ENCODE measurements at regions not wholly inside any gene's neighbourhood (a gene's known extent, or its start where the extent isn't known, plus 50 kb on each side); places are given as distances from the start of the nearest gene placed in this dataset.
"Not testable (repeated sequence)": the region's sequence is repeated elsewhere in the genome, so short reads cannot be mapped to it uniquely, and the experiment has no call there.

DNA sequence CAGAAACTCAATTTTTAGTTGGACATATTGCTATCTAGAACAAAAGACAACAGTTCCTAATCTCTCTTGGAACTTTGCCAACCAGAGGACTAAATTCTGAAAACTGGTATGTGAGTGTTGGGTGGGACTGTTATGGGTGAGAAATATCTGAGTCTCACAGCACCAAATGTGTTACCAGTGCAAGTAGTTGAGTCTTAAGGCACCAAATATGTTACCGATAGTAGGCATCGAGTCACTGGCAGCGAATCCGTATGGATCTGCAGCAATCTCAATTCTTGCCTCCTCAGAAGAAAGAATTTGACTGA lies 575.2 kb downstream of the DACH1 start:
- DNase-seq = no peak

DNA sequence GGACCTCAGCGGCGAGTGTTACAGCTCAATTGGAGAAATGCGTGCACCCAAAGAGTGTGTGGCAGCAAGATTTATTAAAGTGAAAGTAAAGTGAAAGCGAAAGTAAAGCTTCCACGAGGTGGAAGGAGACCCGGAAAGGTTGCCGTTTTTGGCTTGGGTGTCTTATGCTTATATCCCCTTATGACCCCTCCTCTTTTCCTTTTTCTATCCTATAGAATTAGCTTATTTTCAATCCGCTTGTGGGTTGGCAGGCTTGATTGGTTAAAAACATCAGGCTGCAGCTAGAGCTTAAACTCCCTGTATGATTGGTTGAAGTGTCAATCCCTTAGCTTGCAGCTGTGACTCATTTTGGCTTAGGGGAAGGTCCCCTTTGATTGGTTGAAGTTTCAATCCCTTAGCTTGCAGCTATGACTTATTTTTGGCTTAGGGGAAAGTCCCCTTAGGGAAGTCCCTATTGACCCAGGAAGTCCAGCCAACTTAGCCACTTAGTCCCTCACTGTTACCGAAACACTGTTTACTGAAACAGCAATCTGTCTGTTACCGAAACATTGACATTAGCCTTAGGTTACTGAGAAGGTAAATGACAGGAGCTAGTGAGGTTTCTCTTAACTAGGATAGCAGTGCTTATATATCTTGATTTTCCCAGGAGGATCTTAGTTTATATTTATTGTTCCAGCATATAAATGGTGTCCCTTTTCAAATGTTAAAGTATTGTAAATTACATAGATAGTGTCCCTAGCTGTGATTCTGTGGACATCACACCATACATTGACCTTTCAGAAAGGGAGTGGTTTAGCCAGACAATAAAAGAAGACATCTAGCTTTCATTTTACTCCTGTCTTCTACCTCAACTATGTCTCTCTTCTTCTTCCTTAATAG lies 575.8 kb downstream of the DACH1 start:
- no peak for DNase-seq

DNA sequence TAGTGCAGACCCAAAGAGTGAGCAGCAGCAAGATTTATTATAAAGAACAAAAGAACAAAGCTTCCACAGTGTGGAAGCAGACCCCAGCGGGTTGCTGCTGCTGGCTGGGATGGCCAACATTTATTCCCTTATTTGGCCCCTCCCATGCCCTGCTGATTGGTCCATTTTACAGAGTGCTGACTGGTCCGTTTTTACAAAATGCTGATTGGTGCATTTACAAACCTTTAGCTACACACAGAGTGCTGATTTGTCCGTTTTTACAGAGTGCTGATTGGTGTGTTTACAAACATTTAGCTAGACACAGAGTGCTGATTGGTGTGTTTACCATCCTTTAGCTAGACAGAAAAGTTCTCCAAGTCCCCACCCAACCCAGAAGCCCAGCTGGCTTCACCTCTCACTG lies 577.0 kb downstream of the DACH1 start:
- DNase-seq = not testable (repeated sequence)

DNA sequence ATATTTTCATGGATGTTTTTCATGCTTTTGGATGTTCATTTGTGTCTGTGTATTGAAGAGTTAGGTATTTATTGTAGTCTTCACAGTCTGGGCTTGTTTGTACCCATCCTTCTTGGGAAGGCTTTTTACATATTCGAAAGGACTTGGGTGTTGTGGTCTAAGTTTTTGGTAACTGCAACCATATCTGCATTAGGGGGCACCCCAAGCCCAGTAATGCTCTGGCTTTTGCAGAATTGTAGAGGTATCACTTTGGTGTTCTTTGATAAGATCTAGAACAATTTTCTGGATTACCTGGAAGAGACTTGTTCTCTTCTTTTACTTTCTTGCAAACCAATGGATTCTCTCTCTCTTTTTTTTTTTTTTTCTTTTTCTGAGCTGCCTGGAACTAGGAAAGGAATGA lies 581.3 kb downstream of the DACH1 start:
- no peak for DNase-seq

DNA sequence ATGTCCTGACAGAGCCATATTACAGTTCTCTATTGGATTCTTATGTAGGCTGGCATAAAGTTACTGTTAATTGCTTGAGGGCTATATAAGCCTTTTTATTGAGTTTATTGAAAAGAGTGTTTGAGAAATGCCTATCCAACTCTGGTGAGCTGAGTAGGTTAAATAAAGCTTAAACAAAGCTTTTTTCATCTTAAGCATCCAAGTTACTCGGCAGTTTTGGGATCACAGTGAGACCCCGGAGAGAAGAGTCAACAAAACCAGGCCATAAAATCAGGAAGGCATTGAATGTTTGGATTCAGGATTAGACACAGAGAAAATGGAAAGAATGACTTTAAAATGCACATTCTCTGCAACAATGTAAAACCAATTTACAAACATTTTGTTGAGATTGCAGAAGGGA lies 588.5 kb downstream of the DACH1 start:
- DNase-seq = no peak

DNA sequence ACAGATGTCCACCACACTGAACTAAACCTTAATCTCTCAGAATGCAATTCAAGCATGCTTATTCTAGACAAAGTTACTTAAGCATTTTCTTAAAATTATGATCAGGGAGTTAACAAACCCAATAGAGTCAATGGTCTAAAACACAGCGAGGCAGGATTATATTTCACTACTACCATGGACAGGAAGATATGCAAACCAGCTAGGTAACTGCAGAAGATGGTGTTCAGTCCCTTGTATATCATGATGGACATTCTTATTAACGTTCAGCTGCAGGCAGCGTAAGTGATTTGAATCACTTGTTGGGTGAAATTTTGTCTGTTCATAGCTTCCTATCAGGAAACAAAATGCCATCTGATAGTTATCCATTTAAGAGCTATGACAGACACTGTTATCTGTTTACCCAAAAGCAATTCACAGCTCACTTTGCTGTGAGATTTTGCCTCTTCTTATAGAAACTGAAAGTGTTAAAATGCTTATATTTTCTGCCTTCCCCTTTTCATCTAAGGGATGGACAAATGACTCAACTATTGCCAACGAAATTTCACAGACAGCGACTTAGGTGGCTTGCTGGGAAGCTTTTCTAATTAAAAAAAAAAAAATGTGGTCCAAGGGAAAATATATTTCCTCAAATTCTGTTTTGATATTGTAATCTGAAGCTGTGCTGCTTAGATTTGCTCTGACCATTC lies 591.9 kb downstream of the DACH1 start:
- DNase-seq = no peak

DNA sequence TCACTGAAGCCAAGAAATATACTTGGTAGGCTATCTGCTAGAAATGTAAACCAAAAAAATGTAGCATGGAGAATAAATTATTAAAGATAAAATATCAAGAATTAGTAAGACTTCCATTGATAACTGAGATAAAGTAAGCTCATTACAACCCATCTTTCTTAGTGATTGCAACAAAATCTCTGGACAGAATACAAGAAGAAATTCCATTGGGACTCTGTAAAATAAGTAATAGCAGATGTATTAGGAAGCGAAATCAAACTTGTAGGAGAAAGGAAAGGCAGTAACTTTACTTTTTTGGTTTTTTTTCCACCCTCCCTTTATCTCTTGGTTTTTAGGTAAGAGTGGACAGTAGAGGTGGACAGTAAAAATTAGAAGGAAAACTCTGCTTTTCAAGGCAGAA lies 605.7 kb downstream of the DACH1 start:
- DNase-seq = no peak

DNA sequence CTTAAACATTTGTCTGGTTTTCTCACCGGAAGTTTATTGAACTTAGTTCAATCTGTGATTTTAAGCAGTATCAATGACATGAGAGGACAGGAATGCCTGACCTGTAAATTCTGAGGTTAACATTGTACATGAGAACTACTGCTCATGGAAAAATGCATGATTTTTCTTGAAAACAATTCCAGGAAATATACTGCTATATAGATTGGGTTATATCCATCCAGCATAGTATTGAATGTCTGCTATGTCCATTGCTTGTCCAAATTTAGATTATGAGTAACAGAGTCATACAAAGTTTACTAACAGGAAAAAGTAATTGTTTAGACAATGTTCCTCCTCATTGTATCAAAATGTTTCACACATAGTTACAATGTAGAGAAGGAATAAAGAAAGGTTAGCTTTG lies 606.8 kb downstream of the DACH1 start:
- no peak for DNase-seq

DNA sequence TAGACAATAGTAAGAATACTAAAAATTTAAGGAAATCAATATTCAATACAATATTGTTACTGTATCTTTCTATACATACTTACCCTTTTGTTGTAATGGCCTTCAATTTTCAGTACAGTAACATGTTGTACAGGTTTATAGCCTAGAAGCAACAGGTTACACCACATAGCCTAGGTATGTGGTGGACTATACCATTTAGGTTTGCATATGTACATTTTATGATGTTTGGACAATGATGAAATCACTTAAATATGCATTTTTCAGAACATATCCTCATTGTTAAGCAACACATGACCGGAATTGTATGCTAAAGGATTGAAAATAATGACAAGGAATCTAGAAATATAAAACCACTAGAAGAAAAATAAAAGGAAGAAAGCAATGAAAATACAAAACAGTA lies 611.4 kb downstream of the DACH1 start:
- no peak for DNase-seq

DNA sequence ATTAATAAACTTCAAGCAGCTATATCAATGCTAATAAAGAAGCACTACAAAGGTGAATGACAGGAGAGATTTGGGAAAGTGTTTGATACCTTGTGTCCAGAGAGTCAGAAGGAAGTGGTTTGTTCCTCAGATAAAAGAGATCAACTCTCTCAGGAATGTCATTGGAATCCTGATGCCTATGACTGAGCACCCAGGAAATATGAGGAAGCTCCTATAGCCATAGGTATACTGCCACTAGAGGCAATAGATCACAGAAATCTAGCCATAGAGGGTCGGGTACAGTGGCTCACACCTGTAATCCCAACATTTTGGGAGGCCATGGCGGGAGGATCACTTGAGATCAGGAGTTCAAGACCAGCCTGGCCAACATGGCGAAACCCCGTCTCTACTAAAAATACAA lies 612.6 kb downstream of the DACH1 start:
- no peak for DNase-seq

DNA sequence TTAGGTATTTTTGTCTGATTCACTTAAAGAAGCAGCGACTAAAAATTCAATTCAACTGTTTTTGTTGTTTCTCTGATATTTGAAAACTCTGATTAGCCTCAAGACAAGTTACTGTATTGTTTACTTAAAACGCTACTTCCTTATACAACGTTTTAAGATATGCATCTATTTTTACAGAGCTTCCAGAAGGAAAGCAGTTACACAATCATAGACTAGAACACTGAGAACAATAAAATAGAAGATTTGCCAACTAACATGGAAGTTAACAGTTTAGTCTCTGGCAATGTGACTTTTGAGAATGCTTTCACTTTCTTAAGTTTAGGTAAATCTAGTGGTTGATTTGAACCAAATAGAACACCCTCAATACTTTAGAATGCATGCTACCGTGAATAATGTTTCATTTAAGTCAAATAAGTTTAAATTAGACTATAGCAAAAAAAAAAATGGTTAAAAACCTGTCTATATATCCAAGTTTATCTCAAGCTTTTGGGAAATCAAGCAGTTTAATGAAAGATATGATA lies 614.8 kb downstream of the DACH1 start:
- DNase-seq = no peak

DNA sequence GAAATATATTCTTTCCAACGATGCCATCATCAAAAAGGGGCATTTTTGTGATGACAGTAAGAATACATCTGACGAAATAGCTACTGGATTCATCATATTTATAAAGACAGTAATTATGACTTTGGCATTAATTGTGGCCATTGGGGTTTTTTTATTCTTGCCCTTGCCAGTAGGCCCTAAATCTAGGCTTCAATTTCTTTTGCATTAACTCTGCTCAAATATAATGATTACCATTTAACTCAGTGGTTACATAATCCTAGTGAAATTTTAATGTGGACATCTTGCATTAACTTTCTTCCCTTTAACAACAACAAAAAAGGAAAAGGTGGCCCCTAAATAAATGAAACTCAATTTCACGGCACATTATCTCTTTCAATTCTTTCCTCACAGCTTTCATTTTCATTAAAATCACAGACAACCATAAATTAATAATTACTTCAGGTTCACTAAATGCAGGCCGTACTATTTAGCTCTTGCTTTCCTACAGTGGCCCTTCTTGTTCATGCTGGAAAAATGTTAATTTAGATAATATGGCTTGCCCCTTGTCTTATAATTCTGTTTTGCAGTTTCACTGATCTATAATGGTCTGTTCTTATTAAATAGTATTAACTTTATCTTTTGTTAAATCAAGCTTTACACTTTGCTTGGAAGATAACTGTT lies 615.6 kb downstream of the DACH1 start:
- no peak for DNase-seq

DNA sequence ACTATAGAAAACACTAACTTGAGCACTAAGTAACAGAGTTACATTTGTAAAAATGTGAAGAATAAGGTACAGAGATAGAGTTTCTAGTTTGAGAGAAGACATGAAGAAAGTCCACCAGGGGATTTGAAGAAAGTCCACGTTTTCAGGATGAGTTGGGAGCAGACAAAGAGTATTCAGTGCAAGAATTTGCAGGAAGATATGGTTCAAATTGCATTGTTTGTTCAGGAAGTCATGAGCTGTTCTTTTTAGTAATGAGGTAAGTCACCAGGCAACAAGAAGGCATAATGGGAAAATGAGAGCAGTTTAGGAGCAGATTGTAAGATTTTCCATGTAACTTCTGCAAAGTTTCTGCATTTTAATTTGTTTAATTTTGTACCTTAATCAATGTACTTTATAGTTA lies 618.0 kb downstream of the DACH1 start:
- DNase-seq = no peak

DNA sequence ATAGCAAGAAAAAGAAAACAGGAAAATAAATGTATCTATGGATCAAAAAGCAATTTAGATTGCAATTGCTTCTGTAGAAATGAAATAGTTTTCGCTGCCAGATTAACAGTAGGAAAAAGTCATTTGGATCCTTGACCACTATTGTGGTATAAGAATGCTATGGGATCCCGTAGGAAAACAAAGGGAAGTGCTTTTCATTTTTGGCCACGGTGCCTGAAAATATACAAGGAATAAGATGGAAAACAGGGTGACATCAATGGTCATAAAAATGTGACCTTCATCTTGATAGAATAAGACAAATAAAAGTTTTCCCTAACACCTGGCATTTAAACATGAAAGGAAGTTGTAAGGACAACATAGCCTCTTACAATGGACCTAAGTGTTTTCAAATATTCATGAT lies 622.8 kb downstream of the DACH1 start:
- no peak for DNase-seq

DNA sequence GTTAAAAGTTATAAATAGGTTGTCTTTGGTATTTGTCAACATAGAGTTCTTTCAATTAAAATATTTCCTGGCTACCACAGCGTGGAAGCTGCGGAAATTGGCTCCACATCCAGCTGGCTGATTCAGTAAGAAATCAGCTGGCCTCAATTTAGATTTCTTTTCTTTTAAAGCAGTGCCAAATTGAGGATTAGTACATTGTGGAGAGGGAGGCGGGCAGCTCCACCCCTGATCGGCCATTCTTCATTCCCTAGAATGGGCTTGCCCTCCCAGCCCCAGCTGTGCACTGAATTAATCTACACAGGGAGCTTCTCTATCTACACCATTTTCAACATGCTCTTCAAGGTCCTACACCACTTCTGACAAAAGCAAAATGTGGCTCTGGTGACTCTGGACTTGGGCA lies 624.8 kb downstream of the DACH1 start:
- no peak for DNase-seq

DNA sequence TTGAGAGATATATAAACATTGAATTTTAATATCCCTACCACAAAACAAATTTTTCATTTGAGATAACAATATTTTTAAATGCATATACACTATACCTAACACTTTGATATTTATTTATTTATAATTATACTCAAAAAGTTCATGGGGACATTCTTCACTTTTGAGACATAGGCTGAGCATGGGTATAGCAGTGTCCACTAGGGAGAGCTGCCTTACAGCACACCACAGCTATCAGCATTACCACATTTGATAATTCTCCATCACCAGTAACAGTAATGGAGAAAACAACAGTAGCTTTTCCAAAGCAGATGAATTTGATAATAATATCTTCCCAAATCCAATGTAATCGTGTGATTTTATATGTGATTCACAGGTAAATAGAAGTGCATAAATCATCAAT lies 626.1 kb downstream of the DACH1 start:
- DNase-seq = no peak

DNA sequence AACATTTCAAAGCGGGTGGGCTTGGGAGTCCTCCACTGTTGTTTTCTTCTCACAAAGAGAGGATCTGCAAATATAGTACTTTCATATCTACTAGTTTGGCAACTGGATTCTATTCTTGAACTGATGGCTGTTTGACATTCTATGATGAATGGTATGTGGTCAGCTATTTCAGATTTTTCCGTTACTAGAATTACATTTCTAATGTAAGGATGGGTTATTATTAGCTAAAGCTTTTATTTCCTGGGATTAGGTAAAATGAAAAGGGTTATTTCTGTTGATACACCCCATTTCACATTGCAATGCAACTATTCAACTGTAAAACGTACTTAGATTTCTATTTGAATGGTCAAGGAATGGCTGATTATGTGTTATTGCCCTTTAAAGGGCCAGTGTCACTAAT lies 629.7 kb downstream of the DACH1 start:
- DNase-seq = no peak

DNA sequence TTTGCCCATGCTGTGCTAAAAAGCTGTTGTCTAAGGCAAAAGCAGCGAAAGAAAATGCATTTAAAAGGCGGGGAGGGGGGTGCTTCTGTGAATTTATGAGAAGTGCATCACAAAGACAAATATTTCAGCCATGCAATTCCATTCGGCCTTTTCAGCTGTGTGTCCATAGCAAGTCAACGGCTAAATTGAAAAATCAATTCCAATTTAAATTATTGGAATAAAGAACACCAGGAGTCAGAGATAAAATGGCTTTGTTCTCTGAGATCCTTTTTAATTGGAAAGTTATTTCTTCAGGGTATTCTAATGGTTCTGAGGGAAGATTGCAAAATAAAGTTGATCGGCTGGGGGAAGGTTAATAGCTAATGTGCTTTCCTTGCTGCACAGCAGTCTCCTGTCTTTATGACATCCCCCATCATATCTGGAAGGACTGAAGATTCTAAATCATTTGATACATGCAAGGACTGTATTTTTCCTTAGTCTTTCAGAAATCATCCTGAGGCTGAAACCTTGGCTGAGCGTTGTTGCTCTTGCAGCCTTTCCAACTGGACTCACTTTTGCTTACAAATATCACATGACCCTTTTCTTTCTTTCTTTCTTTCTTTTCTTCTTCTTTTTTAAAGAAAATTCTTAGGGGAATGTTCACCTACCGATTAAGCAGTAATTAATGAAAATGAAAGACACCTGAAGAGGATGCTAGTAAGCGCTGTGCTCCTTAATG lies 647.1 kb downstream of the DACH1 start:
- DNase-seq = no peak

DNA sequence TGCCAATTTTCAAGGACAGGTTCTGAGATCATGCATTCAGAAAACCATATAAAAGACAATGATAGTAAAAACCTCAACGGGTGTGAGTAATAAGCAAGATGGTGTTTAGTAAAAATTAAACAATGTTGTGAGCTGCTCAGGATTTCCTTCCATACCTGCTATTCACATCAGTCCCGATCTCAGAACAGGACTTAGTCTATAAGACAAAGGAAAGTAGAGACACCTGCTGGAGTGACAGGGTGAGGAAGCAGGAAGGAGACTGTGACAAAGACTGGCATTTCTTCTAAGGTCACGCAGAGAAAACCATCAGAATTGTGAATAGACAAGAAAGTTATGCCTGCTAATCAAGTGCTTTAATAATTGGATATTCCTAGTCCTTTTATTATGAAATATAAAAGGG lies 648.0 kb downstream of the DACH1 start:
- DNase-seq = no peak

DNA sequence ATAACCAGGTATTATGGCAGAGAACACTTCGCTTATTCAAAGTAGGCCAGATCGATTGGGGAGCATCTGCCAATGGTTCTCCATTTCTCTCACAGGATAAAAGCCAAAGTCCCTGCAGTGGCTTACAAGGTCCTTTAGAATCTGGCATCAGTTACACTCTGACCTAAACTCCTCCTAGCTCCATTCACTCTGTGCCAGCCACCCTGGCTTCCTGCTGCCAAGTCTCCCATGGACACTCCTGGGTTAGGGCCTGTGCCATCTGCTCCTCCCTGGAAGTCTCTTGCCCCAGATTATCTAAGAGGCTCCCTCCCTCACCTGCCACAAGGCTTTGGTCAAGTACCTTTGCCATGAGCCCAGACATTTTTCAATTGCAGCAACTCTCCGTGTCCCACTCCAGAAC lies 649.2 kb downstream of the DACH1 start:
- no peak for DNase-seq

DNA sequence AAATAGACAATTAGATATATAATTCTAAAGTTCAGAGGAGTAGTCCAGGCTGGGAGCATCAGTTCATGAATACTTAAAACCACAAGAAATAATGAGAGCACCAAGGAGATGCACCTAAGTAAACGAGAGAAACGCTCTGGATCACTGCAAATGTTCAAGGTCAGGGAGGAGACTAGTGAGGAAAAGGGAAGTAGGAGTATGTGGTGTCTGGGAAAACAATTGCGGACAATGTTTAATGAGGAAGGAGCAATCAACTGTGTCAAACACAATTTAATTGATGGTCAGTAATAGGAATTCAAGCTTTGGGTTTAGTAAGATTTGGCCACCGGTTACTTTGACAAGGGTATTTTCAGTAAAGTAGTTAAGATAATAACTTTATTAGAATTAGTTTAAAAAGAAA lies 652.2 kb downstream of the DACH1 start:
- DNase-seq = no peak

DNA sequence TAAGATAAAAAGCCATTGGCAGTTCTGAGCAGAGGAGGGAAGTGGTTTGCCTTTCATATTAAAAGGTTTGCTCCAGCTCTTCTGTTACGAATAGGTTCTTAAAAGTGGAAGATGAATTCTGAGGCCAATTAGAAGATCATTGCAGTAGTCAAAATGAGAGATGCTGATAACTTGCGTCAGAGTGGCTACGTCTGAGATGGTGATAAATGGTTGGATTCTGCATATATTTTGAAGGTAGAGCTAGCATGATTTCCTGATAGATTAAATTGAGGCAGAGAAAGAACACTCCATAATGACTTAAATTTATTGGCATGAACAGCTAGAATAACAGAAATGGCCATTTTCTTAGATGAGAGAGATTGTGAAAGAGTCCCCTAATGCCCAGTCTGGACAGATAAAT lies 652.6 kb downstream of the DACH1 start:
- no peak for DNase-seq

DNA sequence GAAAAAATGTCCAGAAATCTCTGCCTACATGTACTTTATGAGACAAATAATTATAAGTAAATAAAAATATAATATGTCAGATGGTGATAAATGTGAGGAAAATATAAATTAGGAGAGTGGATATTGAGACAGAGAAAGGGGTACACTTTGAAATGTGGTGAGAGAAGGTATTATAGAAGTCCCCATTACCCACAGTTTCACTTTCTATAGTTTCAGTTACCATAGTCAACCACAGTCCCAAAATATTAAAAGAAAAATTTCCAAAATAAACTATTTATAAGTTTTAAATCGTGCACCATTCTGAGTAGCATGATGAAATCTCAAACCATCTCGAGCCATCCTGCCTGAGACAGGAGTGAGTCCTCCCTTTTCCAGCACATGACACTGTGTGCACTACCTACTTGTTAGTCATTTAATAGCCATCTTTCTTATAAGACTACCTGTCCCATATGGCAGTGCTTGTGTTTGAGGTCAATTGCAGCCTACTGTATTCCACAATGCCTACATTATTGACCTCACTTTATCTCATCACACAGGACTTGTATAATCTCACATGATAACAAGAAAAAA lies 653.7 kb downstream of the DACH1 start:
- no peak for DNase-seq

Measured in GDM1 (cell line).